GM12872 (cell line): ENCODE measurements at regions not wholly inside any gene's neighbourhood (a gene's known extent, or its start where the extent isn't known, plus 50 kb on each side); places are given as distances from the start of the nearest gene placed in this dataset.

ENCODE experiments used
- CTCF ChIP-seq: IDR thresholded peaks from 3 replicates; pipeline ENCODE4 v1.5.1; 2011; ENCODE audit warnings: low read depth, mild to moderate bottlenecking, low read length, moderate library complexity; ENCODE audit not compliant: insufficient read depth

- no peak for TF ChIP-seq CTCF
Observed at GRCh38 chr7:110187877-110188554, 902.9 kb upstream of the LRRN3 start.

GRCh38 chr7:110204527-110204926, 886.4 kb upstream of the LRRN3 start:
- TF ChIP-seq CTCF = no peak

GRCh38 chr7:110205899-110206298, 885.0 kb upstream of the LRRN3 start:
- no peak for TF ChIP-seq CTCF

GRCh38 chr7:110209884-110210283, 881.0 kb upstream of the LRRN3 start:
- no peak for TF ChIP-seq CTCF

GRCh38 chr7:110210941-110211608, 879.9 kb upstream of the LRRN3 start:
- TF ChIP-seq CTCF = no peak

- no peak for TF ChIP-seq CTCF
Observed at GRCh38 chr7:110224643-110225042, 866.3 kb upstream of the LRRN3 start.

GRCh38 chr7:110246118-110246517, 844.8 kb upstream of the LRRN3 start:
- TF ChIP-seq CTCF = no peak
